GM12864 (cell line): ENCODE measurements at regions not wholly inside any gene's neighbourhood (a gene's known extent, or its start where the extent isn't known, plus 50 kb on each side); places are given as distances from the start of the nearest gene placed in this dataset.

Experiments used
- DNase-seq: peaks from one replicate; pipeline ENCODE4 v3.0.0-alpha.2; 2011; ENCODE audit warnings: low read depth
- H3K4me3 ChIP-seq: 2 replicates; pipeline ENCODE4 v1.5.1; 2011; ENCODE audit warnings: mild to moderate bottlenecking, low read depth, low read length, control low read depth
- CTCF ChIP-seq: IDR thresholded peaks from 2 replicates; pipeline ENCODE4 v1.5.1; 2011; ENCODE audit warnings: low read depth, mild to moderate bottlenecking, moderate library complexity, low read length, control low read depth, inconsistent platforms; ENCODE audit errors: missing control alignments

GRCh38 chr21:16426936-16427335 lies 697.2 kb downstream of the USP25 start:
- no peak for TF ChIP-seq CTCF
- DNase-seq = no peak
- no peak overlapping the region for H3K4me3 ChIP-seq

GRCh38 chr21:16427587-16428087 lies 697.9 kb downstream of the USP25 start:
- H3K4me3 ChIP-seq = no peak overlapping the region
- no peak for TF ChIP-seq CTCF
- no peak for DNase-seq

- no peak for TF ChIP-seq CTCF
- no peak overlapping the region for H3K4me3 ChIP-seq
- no peak for DNase-seq
These were observed 707.8 kb downstream of the USP25 start for GRCh38 chr21:16437586-16437985.

GRCh38 chr21:16438761-16439160 lies 709.0 kb downstream of the USP25 start:
- no peak overlapping the region for H3K4me3 ChIP-seq
- DNase-seq = no peak
- TF ChIP-seq CTCF = no peak

- no peak for DNase-seq
- no peak for TF ChIP-seq CTCF
- no peak overlapping the region for H3K4me3 ChIP-seq
These were observed 712.0 kb downstream of the USP25 start for GRCh38 chr21:16441789-16442188.

GRCh38 chr21:16454399-16454798 lies 724.6 kb downstream of the USP25 start:
- no peak overlapping the region for H3K4me3 ChIP-seq
- no peak for TF ChIP-seq CTCF
- no peak for DNase-seq

- DNase-seq = no peak
- TF ChIP-seq CTCF = no peak
- H3K4me3 ChIP-seq = no peak overlapping the region
These were observed 725.7 kb downstream of the USP25 start for GRCh38 chr21:16455526-16455925.
